Esophagus muscularis mucosa (tissue), 4 donors: ENCODE measurements at regions not wholly inside any gene's neighbourhood (a gene's known extent, or its start where the extent isn't known, plus 50 kb on each side); places are given as distances from the start of the nearest gene placed in this dataset.

Experiments
- DNase-seq: peaks from one replicate; pipeline ENCODE4 v3.0.0-alpha.2; 2017; ENCODE audit errors: extremely low spot score
- H3K27ac ChIP-seq, 4 donors: fragments of 200-600 bp; sonication (generic); replicated peaks in 1 of 4; 1 replicate in 3 of 4; 2 replicates in 1 of 4; pipeline ENCODE4 v1.5.1; 2016 to 2019; ENCODE audit warnings: mild to moderate bottlenecking in 1 of 4
- H3K27me3 ChIP-seq, 4 donors: fragments of 200-600 bp; sonication (generic); one replicate each; pipeline versions ENCODE4 v1.5.1 to v1.6.0; 2016 to 2019
- H3K36me3 ChIP-seq, 4 donors: fragments of 200-600 bp; sonication (generic); one replicate each; pipeline ENCODE4 v1.5.1; 2016 to 2019
- H3K4me1 ChIP-seq, 4 donors: fragments of 200-600 bp; sonication (generic); one replicate each; pipeline ENCODE4 v1.5.1; 2016 to 2019
- H3K4me3 ChIP-seq, 4 donors: fragments of 200-600 bp; sonication (generic); 1 replicate in 2 of 4; 2 replicates in 2 of 4; pipeline ENCODE4 v1.5.1; 2016 to 2019; ENCODE audit warnings: mild to moderate bottlenecking in 4 of 4, moderate library complexity in 1 of 4
- H3K9me3 ChIP-seq, 4 donors: fragments of 200-600 bp; sonication (generic); 1 replicate in 3 of 4; 2 replicates in 1 of 4; pipeline ENCODE4 v1.5.1; 2016 to 2019
- EP300 ChIP-seq: sonication (generic); formaldehyde crosslinking; IDR thresholded peaks from one replicate; pipeline ENCODE4 v1.6.1; 2017; ENCODE audit warnings: antibody characterized with exemption
- POLR2A ChIP-seq: fragments of 450-650 bp; IDR thresholded peaks from one replicate; pipeline ENCODE4 v1.6.1; 2017; ENCODE audit warnings: antibody characterized with exemption, moderate library complexity, mild to moderate bottlenecking, low read depth
- POLR2AphosphoS5 ChIP-seq, 2 donors: sonication (generic); formaldehyde crosslinking; IDR thresholded peaks; one replicate each; pipeline ENCODE4 v1.6.1; 2017; ENCODE audit warnings: antibody characterized with exemption in 2 of 2
- WGBS: methylation state at CpG from one replicate; pipeline ENCODE4 v1.1.5; 2018; 5-methylcytosine and 5-hydroxymethylcytosine counted together
- intact Hi-C: fragments of 100-400 bp; cut with DNase I; formaldehyde crosslinking; loops from one replicate; pipeline ENCODE4 v1.15.1; 2023
- TF ChIP-seq, protein P1 (sequence below), 3 experiments: fragments of 200-600 bp in 2 of 3; fragments of 450-650 bp in 1 of 3; sonication (generic) in 2 of 3; IDR thresholded peaks; one replicate each; pipeline ENCODE4 v1.5.1; 2017 to 2019; ENCODE audit warnings: antibody characterized with exemption in 3 of 3, mild to moderate bottlenecking in 2 of 3, moderate library complexity in 1 of 3

DNA sequence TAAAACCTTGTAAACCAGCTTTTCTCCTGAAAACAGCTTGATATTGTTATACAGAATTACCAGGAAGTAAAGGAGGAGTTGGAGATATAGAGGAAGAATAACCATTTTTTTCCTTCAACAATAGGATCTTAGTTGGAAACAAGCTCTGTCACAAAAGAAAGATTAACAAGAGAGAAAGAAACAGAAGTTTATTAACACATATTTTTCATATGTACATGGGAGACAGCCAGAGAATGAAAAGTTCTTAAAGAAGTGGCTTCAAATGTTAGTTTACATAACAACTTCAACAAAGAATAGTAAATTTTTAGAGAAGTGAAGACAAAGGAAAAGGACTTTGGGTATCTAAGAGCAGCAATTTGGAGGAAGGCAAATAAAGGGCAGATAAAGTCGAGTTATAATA lies 94.9 kb upstream of the ANKRD50 start:
- Histone ChIP-seq H3K27ac (no peak overlapping the region), H3K27me3 (no peaks in the 10 kb centered on the region), H3K4me3 (no peak overlapping the region), H3K36me3 (no peaks in the 10 kb centered on the region), H3K4me1 (peaks cover 0 to 10% (median 5%) of the 10 kb centered on the region in 4 donors), H3K9me3 (peaks cover 0 to 11% (median 2%) of the 10 kb centered on the region in 4 donors)
- 71% methylated on average over 1 of the region's 1 CpG for WGBS
- intact Hi-C loops = no loop called here
- no peak for DNase-seq
- TF ChIP-seq EP300 (no peak), POLR2A (no peak)

DNA sequence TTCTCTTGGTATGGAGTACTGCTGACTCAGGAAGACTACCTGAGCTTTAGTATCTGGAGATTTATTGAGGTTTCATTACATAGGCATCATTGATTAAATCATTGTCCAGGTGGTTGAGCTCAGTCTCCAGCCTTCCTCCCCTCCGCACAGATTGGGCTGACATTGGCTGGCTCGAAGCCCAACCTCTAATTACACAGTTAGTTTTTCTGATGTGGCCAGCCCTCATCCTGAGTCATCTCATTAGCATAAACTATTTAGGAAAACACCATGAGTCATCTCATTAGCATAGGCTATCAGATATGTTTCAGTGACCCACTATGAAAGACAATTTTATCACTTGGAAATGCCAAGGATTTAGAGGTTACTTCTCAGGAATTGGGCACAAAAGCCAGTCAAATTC lies 93.9 kb upstream of the ANKRD50 start:
- Histone ChIP-seq H3K4me1 (peaks cover 0 to 10% (median 5%) of the 10 kb centered on the region in 4 donors), H3K36me3 (no peaks in the 10 kb centered on the region), H3K4me3 (no peak overlapping the region), H3K9me3 (peaks cover 0 to 1% (median 0%) of the 10 kb centered on the region in 4 donors), H3K27me3 (no peaks in the 10 kb centered on the region), H3K27ac (no peak overlapping the region)
- intact Hi-C loops = no loop called here
- WGBS = 83% methylated on average over 2 of the region's 2 CpGs
- no peak for DNase-seq
- TF ChIP-seq, protein P1, sequence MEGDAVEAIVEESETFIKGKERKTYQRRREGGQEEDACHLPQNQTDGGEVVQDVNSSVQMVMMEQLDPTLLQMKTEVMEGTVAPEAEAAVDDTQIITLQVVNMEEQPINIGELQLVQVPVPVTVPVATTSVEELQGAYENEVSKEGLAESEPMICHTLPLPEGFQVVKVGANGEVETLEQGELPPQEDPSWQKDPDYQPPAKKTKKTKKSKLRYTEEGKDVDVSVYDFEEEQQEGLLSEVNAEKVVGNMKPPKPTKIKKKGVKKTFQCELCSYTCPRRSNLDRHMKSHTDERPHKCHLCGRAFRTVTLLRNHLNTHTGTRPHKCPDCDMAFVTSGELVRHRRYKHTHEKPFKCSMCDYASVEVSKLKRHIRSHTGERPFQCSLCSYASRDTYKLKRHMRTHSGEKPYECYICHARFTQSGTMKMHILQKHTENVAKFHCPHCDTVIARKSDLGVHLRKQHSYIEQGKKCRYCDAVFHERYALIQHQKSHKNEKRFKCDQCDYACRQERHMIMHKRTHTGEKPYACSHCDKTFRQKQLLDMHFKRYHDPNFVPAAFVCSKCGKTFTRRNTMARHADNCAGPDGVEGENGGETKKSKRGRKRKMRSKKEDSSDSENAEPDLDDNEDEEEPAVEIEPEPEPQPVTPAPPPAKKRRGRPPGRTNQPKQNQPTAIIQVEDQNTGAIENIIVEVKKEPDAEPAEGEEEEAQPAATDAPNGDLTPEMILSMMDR (IDR thresholded peaks at IDR 0.05) = no peak
- TF ChIP-seq POLR2A (no peak), POLR2AphosphoS5 (IDR thresholded peaks at IDR 0.05) (no peak), EP300 (no peak)

DNA sequence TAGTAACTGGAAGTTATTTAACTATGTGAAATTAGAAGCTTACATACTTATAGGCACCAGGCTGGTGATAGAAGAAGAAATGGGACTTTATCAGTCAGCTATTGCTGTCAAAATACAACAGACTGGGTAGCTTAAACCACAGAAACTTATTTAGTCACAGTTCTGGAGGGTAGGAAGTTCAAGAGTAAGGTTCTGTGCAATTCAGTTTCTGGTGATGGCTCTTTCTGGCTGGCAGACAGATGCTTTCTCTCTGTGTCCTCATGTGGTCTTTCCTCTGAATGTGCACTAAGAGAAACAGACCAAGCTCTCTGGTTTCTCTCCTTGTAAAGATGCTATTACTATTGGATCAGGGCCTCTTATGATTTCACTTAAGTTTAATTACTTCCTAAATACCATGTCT lies 92.1 kb upstream of the ANKRD50 start:
- H3K9me3 ChIP-seq = no peaks in the 10 kb centered on the region
- no peak for DNase-seq
- no peak overlapping the region for H3K4me3 ChIP-seq
- intact Hi-C loops = no loop called here
- no peaks in the 10 kb centered on the region for H3K4me1 ChIP-seq
- H3K27me3 ChIP-seq = no peaks in the 10 kb centered on the region
- no peak overlapping the region for H3K27ac ChIP-seq
- no peaks in the 10 kb centered on the region for H3K36me3 ChIP-seq
- TF ChIP-seq EP300 (no peak), POLR2AphosphoS5 (IDR thresholded peaks at IDR 0.05) (no peak), POLR2A (no peak)
- TF ChIP-seq, protein P1 (IDR thresholded peaks at IDR 0.05) = no peak

DNA sequence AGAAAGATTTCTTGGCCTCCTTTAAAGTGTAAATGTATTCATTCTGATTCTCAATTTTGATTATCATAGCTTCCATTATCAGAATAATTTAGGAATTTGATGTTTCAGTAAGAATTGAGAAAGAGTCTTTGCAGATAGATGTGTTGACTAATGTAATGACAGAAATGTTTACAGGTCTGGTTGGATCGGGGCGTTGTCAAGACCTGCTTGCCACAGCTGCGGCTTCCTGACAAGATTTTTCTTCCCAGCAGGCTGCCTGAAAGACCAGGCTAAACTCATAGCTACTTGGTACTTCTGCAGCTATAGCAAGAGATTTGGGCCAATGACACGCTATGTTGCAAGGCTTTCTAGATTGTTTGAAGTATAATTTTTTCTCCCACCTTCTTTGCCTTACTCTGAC lies 91.5 kb upstream of the ANKRD50 start:
- Histone ChIP-seq H3K36me3 (no peaks in the 10 kb centered on the region), H3K4me1 (no peaks in the 10 kb centered on the region), H3K27me3 (no peaks in the 10 kb centered on the region), H3K27ac (no peak overlapping the region), H3K4me3 (no peak overlapping the region), H3K9me3 (no peaks in the 10 kb centered on the region)
- 86% methylated on average over 4 of the region's 4 CpGs for WGBS
- no peak for DNase-seq
- TF ChIP-seq POLR2A = no peak
- no peak for TF ChIP-seq EP300
- no peak for TF ChIP-seq POLR2AphosphoS5 (IDR thresholded peaks at IDR 0.05)
- TF ChIP-seq, protein P1 (IDR thresholded peaks at IDR 0.05) = no peak
- intact Hi-C loops = no loop called here

DNA sequence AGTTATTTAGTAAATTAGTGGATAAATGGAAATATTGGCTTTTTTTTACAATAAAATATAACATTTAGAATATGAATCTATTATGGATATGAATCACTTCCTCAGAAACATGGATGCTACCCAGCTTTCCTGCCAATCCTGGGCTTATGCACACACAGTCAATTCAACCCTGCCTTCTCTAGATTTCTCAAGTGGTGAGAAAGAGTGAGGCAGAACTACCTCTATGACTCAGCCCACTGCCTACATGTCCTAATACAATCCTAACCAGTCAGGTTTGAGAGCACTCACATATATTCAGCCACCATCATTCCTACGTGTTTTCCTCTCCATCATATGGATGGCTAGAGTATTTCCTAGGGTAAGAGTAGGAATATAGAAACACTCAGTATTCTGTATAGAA lies 91.1 kb upstream of the ANKRD50 start:
- no peak overlapping the region for H3K27ac ChIP-seq
- WGBS = 96% methylated on average over 1 of the region's 1 CpG
- no peaks in the 10 kb centered on the region for H3K4me1 ChIP-seq
- intact Hi-C loops = no loop called here
- TF ChIP-seq POLR2A (no peak), POLR2AphosphoS5 (IDR thresholded peaks at IDR 0.05) (no peak), EP300 (no peak)
- TF ChIP-seq, protein P1 (IDR thresholded peaks at IDR 0.05) = no peak
- H3K9me3 ChIP-seq = no peaks in the 10 kb centered on the region
- DNase-seq = no peak
- no peaks in the 10 kb centered on the region for H3K27me3 ChIP-seq
- H3K36me3 ChIP-seq = no peaks in the 10 kb centered on the region
- no peak overlapping the region for H3K4me3 ChIP-seq
